Amniotic epithelial cell (primary cell): ENCODE measurements at regions not wholly inside any gene's neighbourhood (a gene's known extent, or its start where the extent isn't known, plus 50 kb on each side); places are given as distances from the start of the nearest gene placed in this dataset.
"Not testable (repeated sequence)": the region's sequence is repeated elsewhere in the genome, so short reads cannot be mapped to it uniquely, and the experiment has no call there.

ENCODE experiments used
- DNase-seq: peaks from one replicate; pipeline ENCODE4 v3.0.0-alpha.2; 2010; ENCODE audit warnings: low read depth

- peak; percentile 77 for DNase-seq
Observed at GRCh38 chr15:88995449-88995848, 82.3 kb upstream of the MFGE8 start.

- DNase-seq: no peak
Observed at GRCh38 chr15:88997531-88997930, 84.4 kb upstream of the MFGE8 start.

- DNase-seq: no peak
Observed at GRCh38 chr15:88998980-88999713, 86.0 kb upstream of the MFGE8 start.

GRCh38 chr15:89001708-89002275, 86.5 kb upstream of the ABHD2 start:
- DNase-seq: not testable (repeated sequence)

DNA sequence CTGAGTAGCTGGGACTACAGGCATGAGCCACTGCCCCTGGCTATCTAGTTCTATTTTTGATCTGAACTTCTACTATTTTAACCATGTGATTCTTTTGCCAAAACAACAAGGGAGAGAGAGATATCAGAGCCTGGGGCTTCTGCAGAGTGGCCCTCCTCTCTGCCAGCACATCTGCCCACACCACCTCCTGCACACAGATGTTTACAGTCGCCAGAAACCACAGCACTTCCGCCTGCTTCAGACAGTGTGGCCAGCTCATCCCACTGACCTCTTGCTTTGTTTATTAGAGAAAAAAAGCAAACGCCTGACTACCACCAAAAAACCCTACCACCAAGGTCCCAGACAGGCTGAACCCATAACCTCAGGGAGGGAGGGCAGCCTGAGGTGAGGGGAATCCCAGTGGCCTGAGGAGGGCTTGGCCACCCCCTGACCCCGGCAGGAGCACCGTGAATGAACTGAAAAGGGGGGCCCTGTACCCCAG, 85.9 kb upstream of the ABHD2 start:
- peak; percentile 93 for DNase-seq

DNA sequence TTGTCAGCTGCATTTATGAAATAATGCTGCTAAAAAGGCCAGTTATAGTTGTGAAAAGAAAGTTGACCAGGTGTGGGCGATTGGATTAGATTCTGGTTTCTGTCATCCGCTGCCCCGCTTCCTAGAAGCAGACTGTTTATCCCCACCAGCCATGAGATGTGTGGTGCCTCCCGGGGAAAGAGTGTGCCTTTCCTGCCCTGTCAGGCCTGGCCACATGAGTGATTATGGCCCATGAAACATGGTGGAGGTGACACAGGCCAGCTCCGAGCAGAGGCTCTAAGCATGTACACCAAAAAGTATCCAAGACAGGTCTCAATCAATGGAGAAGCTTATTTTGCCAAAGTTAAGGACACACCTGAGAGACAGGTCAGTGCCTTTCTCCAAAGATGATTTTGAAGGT, 85.4 kb upstream of the ABHD2 start:
- no peak for DNase-seq

- DNase-seq: peak; percentile 78
Observed at GRCh38 chr15:89003865-89004725, 84.2 kb upstream of the ABHD2 start.

DNA sequence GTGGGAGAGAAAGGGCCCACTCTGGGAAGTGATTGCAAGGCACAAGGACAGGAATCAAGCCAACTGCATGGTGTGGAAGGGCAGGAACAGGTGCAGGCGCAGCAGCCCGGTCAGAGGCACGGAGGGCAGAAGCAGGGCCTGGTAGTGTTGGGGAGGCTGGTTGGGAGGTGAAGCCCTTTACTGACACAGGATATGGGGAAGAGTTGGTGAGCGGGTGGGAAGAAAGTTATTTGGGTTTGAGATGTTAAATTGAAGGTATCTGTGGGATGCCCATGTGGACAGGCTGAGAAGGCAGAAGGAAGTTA, 83.6 kb upstream of the ABHD2 start:
- DNase-seq: no peak

GRCh38 chr15:89007527-89007926, 80.7 kb upstream of the ABHD2 start:
- not testable (repeated sequence) for DNase-seq

GRCh38 chr15:89007989-89008388, 80.3 kb upstream of the ABHD2 start:
- DNase-seq: no peak

GRCh38 chr15:89009080-89009479, 79.2 kb upstream of the ABHD2 start:
- DNase-seq: no peak

DNA sequence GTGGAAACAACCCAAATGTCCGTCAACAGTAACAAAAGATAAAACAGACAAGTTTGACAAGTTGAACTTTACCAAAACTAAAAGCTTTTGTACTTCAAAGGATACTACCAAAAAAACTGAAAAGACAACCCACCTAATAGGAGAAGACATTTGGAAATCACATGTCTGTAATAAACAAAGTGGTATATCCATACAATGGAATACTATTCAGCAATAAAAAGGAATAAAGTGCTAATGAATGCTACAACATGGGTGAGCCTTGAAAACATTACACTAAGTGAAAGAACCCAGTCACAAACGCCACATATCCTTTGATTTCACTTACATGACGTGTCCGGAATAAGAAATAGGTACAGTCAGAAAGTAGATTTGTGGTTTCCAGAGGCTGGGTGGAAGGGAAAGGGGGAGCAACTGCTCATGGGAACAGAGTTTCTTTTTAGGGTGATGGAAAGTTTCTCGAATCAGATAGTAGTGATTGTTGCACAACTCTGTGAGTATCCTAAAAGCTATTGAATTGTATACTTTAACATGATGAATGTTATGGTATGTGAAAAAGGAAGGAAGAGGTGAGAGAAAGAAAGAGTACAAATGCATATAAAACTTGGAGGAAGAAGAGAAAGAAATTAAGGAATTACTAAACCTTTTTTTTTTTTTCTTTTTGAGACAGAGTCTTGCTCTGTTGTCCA, 72.7 kb upstream of the ABHD2 start:
- no peak for DNase-seq

GRCh38 chr15:89016549-89017041, 71.7 kb upstream of the ABHD2 start:
- peak; percentile 19 for DNase-seq

DNA sequence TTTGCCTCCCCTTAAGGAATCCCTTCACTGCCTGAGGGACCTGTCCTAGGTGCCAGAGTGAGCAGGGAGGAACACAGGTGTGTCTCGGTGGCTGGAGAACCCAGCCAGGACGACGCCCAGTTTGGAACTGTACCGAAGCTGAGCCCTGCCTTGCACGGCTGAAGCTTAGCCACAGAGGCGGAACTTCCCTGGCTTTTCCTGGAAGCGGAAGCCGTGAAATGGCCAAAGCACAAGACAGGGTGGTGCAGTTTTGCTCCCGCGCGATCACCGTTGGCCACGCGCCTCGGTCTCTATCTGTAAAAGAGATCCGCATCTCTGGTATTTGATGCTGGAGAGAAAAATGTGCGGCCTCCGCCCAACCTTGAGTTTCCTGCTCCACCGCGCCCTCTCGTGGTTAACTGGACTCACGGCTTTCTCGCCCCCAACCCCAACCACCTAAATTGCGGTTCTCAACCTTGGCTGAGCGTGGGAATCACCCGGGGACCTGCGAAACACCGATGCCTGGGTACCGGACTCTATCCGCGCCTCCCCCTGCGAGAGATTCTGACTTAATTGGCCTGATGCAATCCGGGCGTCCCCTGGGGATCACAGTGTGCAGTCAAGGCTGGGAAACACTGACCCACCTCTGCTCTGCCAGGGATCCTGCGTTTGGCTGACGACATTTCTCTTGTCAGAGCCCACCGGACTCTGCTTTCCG, 70.7 kb upstream of the ABHD2 start:
- DNase-seq: peak; percentile 67

GRCh38 chr15:89018207-89018606, 70.0 kb upstream of the ABHD2 start:
- DNase-seq: peak; percentile 20

GRCh38 chr15:89019436-89019835, 68.8 kb upstream of the ABHD2 start:
- DNase-seq: no peak

DNA sequence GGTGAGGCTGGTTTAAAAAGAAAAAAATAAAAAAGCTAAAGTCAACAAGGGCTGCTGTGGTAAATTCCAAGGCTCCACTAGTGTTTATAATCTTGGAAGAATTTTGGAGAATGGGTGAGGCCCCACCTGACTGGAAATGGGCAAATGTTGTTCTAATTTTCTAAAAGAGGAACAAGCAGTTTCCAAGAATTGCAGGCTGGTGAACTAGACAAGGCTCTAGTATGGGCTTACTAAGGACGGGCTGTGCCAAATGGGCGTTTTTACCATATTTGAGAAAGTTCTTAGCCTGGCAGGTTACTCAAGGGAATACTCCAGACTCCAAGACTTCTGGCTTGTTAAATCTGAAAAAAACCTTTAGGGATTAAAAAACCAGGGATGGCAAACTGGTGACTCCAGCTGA, 67.0 kb upstream of the ABHD2 start:
- DNase-seq: no peak

GRCh38 chr15:89021886-89022285, 66.4 kb upstream of the ABHD2 start:
- DNase-seq: not testable (repeated sequence)

DNA sequence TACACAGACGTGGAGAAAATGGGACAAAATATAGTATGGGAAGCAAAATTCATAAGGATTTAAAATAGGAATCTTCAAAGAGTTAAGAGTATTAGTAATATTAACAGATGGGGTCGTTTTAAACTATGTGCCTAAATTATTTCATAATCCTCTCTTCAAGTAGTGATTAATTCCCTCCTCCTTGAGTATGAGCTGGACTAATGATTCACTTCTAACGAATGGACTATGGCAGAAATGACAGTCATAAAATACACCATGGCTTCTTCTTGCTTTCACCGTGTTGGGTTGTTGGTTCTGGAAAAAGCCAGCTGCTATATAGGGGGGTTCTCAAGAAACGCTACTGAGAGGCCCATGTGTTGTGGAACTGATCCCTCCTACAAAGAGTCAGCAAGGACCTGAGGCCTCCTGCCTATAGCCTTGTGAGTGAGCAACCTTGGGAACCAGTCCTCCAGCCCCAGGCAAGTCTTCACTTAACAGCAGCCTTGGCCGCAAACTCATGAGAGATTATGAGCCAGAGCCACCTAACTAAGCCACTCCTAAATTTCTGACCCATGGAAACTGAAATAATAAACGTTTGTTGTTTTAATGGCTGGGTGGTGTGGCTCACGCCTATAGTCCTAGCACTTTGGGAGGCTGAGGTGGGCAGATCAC, 64.8 kb upstream of the ABHD2 start:
- peak; percentile 58 for DNase-seq

DNA sequence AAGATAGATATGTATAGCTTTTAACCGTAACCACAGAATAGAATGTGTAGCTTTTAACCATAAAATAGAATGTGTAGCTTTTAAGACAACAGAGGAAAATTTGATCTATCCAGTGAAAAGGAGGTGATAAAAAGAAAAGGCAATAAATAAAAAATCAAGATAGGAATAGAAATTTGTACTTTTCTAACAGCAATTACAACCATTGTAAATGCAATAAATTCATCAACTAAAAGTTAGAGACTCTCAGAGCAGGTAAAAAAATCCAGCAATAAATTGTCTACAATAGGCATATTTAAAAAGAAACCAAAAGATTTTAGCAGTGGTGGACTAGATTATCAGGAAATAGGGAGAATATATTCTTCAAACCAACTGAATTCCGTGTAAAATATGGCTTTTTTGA, 63.8 kb upstream of the ABHD2 start:
- no peak for DNase-seq

- DNase-seq: peak; percentile 36
Observed at GRCh38 chr15:89026167-89026566, 62.1 kb upstream of the ABHD2 start.
